GM19238 (cell line): ENCODE measurements at regions not wholly inside any gene's neighbourhood (a gene's known extent, or its start where the extent isn't known, plus 50 kb on each side); places are given as distances from the start of the nearest gene placed in this dataset.
"Not testable (repeated sequence)": the region's sequence is repeated elsewhere in the genome, so short reads cannot be mapped to it uniquely, and the experiment has no call there.

Experiments
- DNase-seq: peaks from one replicate; pipeline ENCODE4 v3.0.0; 2011; ENCODE audit warnings: low spot score; ENCODE audit not compliant: insufficient read length

DNA sequence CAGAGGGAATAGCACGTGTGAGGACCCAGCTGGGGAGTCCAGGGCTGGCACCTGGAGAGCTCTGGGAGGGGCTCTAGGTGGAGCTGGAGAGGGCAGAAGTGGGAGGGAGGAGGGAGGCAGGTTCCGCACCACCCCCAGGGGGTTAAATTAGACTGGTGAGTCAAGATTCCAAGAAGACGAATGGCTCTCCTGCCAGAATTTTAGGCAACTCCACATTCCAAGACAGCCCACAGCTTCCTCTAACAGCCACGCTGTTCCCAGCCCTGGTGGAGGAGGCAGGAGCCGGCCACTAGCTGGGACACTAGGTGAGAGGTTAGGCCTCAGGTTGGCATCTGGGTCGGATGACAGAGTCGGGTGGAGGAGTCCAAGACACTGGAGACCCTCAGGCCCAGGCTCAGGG lies 60.2 kb downstream of the TFAP2C start:
- no peak for DNase-seq

DNA sequence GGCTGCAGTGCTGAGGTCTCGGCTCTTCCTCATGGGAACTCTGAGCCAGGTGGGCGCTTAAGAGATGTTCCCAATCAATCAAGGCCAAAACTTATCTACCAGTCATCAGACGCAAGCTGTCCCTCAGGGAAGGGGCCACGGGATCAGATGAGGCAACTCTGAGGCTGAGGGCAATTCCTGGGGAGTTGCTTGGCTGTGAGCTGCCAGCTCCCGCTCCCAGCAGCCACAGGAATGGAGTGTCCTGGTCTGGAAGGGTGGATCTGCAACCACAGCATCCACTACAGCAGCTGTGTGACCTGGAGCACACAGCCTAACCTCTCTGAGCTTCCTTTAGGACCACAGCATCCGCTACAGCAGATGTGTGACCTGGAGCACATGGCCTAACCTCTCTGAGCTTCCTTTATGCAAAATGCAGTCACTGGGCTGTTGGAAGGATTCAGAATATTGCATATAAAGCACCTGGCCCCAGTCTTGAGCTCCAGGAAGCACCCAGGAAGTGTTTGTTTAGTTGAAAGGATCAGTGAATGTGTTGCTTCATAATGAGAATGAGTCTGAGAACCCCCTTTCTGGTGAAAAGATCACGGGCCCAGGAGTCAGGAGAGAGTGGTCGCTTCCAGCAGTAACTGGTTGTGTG lies 60.9 kb downstream of the TFAP2C start:
- no peak for DNase-seq

DNA sequence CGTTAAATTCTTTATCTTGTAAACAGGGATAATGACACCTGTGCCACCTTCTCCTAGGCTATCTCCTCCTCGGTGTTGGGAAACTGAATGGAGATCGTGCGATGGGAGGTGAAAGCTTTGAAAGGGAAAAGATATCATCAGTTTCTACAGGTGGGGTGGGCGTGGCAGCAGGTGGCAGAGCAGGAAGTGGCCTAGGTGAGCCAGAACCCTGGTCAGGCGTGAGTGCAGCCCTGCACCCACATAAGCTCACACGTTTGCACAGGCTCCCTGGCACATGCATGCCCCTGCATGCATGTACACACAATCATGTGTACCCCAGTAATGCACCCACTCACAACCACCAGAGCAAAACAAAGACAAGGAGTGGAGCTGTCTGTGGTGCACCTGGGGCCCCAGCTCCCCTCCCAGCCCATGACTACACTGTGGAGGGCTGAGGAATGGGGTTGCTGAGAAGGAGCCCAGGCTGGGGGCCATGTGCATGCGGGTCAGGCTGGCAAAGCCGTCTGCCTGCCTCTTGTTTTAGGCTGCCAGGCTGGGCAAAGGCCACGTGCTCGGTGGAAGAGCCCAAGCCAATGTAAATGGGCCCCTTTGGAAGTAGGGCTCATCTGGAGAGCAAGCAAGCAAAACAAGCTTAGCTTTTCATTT lies 61.5 kb downstream of the TFAP2C start:
- no peak for DNase-seq

DNA sequence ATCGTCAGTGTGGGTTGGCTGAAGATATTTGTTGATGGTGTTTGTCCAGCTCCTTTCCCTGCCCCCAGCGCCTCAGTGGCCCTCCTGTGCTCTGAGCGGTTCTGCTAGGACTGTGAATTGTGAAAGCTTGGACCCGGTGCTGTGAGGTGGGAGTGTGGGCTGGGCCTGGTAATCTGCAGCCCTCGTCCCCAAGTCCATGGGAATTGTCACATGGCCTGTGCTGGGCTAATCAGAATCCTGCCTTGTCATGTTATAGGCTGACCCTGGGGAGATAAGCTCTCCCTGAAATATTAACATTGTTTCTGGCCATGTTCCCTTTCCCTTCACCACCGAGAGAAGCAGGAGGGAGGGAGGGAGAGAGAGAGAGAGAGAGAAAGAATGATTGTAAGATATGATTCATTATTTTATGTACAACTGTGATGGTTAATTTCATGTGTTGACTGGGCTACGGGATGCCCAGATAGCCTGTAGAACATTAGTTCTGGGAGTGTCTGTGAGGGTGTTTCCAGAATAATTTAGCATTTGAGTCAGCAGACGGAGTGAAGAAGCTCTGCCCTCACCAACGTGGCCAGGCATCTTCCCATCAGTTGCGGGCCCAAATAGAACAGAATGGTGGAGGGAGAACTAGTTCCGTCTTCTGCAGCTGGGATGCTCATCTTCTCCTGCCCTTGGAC lies 62.4 kb downstream of the TFAP2C start:
- DNase-seq, result no peak

DNA sequence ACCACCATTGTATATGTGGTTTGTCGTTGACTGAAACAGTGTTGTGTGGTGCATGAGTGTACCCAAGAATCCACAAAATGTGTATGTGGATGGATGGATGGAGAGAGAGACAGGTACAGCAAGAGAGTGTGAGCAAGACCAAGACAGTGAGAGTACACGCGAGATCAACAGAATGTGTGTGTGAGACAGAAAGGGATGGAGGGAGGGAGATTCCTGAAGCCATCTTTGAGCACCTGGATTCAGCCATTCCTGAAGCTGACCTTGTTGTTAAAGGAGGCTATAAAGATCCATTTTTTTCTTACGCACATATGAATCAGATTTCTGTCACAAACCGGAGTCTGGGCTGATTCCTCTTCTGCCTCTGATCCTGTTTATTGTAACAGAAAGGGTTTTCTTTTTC lies 64.1 kb downstream of the TFAP2C start:
- DNase-seq, result no peak

DNA sequence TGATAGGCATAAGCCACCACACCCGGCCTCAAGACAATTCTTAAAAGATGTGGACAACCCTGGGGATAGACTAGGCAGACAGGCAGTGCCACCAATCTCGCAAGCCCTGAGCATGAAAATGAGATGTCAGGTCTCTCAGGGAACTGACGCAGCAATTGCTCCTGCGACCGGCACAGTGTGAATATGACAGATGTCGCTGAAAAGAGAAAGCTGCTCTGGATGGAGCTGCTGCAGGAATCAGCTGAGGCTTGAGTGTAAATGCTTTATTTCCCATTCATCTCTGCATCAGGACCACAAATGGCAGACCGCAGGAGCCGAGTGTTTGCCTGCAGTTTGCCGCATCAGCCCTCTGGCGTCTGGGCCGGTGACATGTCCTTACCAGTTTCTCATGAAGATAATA lies 68.4 kb downstream of the TFAP2C start:
- no peak for DNase-seq

DNA sequence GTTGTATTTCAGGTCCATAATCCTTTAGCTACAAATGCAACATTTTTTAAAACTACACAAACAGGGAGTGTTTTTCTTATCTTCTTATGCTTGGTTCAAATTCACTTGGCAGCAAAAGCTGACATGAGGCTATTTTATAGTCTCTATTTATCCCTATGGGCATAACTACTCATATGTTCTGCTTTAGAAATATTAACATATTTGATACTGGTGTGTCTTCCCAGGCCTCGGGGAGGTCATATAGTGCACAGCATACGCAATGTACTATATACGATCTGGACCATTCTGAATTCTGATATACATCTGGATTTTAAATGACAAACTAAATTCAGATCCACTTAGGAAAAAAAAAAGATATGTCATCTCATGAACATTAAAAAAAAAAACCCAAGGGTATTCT lies 69.2 kb downstream of the TFAP2C start:
- no peak for DNase-seq

DNA sequence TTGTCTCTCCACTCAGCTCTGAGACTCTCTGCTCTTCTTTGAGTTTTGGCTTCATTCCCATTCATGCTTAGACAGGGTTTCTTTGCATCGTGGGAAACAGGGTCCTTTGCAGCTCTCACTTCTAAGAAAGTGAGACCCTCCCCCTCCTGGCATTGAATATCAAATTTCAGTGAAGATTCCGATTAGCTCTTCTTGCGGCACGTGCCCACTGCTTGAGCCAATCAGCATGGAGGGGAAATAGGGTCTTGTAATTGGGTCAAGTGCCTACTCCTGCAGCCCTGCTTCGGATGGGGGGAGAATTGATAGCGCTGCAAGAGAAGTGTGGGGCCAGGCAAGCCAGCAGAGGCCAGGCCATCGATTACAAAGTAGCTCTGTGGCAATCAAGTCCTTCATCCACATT lies 69.6 kb downstream of the TFAP2C start:
- DNase-seq, result no peak

DNA sequence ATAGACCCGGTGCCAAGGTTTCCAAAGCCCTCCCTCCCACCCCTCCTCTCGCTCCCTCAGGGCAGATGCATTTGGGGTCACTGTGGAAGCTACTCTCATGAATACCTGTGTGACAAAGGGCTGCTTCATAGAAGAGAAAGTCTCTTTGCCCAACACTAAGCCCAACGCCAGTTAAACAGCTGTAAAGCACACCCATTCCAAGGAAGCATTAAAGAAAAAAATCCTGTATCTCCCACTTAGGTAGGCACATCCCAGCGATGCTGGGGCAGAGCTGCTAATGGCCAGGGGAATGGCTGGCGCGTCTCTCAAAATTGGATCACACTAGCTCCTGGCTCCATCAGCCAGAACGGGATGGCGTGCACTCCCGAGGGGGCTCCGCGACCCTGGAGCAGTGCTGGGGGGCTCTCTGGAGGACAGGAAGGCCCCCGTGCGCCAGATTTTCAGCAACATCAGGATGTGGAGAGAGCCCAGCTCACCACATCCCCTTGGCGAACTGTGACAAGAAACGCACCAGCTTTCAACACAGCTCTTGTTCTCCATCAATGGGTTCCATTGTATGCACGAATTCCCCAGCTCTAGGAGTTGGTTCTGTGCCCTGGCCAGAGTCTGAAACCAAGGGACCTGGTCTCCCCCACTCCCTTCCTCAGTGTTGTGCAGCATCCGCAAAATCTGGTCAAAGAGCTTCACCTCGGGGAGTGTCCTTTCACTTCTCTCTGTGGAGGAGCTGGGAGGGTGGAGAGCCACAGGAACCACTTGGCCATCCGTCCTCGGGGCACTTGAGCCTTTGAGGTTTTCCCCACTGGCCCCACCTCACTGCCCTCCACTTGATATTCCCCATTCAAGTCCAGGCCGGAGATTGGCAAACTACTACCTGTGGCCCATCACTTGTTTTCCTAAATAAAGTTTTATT lies 74.1 kb downstream of the TFAP2C start:
- no peak for DNase-seq

DNA sequence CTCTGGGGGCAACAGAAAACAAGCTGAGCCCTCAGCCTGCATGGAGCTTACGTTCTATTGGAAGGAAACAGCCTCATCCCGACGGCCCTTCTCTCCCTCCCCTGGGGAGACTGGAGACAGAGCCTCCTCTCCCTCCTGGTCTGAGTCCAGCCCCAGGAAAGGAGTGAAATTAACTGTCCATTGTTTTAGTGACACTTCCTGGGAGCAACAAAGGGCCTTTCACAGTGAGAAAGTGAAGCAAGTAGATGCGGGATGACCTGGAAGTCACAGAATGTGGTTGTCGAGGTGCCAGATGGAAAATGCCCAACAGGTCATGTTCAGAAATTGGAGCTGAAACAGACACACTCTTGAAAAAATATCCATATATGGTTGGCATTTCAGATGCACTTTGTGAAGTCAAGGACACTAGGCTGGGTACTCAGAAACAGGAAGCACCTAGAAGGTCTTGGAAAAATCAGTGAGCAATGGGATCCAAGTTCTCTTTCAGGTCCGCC lies 77.8 kb downstream of the TFAP2C start:
- DNase-seq, result no peak

DNA sequence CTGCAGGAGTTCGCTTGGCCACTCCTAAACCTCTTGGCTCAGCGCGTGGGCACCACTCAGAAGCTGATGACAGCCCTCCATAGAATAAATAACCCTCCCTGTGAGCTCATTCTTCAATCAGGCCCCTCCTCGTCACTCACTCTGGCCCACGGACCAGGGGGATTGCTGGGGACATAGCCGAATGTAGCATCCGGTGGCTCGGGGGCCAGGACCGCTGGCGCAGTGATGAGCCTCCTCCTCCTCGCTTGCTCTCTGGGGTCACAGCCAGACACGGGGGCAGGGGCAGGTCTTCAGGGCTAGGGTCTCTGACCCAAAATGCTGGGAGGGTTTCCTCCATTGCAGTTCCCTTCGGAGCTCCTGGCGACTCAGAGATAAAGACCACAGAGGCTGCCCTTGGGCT lies 79.9 kb downstream of the TFAP2C start:
- no peak for DNase-seq

DNA sequence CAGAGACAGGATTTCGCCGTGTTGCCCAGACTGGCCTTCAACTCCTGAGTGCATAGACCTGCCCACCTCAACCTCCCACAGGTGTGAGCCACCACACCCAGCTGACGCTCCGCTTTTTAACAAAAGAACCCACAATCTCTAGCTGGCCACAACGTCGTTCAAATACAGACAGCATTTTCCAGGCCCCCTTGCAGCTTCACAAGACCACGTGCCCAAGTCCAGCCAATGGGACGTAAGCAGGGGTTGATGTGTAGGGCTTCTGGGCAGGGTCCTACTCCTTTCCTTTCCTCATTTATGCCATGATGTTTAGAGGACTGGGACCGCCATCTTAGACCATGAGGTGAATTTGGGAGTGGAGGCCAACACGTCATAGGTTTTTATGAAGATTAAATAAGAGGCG lies 81.0 kb downstream of the TFAP2C start:
- no peak for DNase-seq

DNA sequence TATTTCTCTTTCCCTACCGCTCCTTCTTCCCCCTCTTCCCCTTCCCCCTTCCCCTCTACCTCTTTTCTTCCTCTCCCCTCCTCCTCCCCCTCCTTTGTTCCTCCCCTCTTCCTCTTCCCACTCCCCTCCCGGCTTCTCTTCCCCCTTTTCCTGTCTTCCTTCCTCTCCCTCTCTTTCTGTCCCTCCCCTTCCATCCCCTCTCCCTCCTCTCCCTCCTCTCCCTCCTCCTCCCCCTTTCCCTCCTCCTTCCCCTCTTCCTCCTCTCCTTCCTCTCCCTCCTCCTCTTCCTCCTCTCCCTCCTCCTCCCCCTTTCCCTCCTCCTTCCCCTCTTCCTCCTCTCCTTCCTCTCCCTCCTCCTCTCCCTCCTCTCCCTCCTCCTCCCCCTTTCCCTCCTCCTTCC lies 81.5 kb downstream of the TFAP2C start:
- DNase-seq, result not testable (repeated sequence)

DNA sequence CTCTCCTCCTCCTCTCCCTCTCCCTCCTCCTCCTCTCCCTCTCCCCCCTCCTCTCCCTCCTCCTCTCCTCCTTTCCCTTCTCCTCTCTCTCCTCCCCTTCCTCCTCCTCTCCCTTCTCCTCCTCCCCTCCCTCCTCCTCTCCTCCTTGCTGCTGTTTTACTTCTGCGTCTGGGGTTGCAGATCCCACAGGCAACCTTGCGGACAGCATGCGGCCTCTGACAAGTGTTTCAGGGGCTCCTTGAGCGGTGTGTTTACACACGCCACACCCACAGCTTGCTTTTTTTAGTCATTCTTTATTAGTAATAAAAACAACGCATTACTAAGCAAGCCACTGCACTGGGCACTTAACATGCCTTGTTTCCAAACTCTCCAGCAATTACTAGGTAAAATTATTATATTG lies 81.9 kb downstream of the TFAP2C start:
- DNase-seq, result no peak

DNA sequence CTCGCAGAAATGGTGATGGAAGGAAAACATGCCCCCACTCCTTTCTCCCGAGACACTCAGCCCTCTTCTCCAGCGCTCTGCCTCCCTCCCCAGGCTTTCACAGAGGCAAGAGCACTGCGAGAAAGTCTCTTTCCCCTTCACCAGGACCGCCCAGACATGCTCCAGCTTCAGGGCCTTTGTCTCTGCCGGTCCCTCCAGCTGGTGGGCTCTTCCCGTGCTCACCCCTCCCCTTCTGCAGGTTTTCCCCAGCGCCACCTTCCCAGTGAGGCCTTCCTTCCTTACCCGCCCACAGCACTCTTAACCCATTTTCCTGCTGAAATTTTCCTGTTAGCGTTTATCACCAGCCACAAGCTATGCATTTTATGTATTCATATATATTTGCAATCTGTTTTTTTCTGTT lies 86.2 kb downstream of the TFAP2C start:
- no peak for DNase-seq

DNA sequence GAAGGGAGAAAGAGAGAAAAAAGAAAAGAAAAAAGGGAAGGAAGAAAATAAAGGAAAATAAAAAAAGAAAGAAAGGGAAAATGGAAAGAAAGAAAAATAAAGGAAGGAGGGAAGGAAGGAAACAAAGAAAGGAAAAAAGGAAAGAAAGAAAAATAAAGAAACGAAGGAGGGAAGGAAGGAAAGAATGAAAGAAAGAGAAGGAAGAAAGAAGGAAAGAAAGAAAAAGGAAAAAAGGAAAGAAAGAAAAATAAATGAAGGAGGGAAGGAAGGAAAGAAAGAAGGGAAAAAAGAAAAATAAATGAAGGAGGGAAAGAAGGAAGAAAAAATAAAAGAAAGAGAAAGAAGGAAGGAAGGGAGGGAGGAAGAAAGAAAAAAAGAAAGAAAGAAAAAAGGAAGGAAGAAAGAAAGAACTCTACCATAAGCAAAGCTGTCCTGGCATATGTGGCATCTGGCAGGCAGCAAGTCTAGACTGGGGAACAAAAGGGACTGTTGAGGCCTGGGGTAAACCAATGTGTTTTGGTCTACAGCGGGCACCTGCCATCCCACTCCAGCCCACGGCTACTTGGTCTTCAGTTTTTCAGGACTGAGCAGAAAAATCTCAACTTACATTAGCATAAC lies 86.9 kb downstream of the TFAP2C start:
- no peak for DNase-seq

DNA sequence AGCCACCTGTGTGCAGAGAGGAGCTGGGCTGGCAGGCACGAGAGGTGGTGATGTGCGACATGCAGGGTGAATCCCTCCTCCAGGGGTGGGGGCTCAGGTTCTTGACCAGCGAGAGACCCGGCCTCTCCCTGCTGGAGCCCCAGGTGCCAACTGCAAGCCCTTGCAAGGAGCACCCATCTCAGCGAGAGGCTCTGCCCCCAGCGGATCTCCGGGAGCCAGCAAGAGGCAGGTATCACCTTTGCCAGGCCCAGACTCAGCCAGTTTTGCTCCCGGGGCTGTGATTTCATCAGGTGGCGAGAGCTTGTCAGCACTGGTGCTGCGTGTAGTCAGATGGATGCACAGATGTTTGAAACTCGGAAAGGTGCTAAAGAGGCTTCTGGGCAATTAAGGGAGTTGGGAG lies 87.7 kb downstream of the TFAP2C start:
- DNase-seq, result no peak

DNA sequence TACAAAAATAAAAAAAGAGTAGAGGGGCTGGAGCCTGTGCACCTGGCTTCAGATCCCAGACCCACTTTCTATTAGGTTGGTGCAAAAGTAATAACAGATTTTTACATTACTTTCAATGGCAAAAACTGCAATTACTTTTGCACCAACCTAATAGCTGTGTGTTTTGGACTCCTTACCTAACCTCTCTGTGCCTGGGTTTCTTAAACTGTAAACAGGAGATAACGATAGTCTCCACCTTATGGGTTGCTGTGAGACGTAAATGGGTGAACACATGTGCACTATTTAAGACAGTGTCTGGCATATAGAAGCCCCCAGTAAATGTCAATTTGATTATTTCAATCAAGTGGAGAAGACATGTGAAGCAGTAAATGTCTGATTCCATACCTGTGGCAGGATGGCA lies 89.7 kb downstream of the TFAP2C start:
- DNase-seq, result no peak

DNA sequence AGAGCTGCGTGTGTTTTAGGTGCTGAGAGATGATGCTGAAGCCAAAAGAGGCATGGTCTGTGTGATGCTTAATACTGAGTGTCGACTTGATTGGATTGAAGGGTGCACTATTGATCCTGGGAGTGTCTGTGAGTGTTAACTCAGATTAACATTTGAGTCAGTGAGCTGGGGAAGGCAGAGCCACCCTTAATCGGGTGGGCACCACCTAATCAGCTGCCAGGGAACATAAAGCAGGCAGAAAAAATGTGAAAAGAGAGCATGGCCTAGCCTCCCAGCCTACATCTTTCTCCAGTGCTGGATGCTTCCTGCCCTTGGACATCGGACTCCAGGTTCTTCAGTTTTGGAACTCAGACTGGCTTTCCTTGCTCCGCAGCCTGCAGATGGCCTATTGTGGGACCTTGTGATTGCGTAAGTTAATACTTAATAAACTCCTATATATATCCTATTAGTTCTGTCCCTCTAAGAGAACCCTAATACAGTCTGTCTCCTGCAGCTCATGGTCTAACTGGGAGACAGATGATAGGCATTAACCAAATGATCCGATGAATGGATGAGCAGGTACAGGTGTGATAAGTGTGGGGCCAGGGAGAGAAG lies 91.6 kb downstream of the TFAP2C start:
- DNase-seq, result no peak

DNA sequence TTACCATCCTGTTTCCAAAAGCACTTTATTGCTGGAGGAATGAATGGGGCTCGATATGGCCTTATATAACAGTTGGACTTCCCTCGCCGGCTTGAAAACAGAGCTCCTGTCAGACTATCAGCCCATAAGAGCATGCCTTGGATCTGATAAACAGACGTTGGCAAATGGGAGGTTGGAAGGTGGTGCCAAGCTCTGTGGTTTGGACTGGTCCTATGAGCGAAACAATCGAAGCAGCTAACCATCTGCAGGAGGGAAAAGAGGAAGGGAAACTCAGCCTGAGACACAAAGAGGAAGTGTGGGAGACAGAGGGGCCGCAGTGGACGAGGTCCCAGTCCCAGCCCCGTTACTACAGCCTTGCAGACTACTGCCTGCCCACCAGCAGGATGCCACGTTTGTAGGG lies 92.9 kb downstream of the TFAP2C start:
- DNase-seq, result peak; percentile 20

DNA sequence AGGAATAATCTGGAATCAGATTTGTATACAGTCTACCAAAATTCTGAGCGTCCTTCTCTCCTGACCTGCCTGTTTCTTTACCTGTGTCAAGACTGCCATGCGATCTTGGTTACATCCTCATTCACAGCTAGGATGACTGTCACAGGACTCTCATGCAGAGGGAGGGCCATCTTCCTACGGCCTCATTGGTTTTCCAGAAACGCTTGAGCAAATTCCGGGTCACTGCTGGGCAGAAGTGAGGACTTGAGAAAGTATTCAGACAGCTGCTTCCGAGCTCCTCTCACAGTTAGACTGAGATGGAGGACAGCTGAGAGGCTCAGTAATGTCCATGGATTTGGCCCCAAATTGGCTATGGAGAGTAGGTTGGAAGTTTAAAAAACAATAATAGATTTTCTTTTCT lies 94.2 kb downstream of the TFAP2C start:
- no peak for DNase-seq
